ENCODE measurements at regions not wholly inside any gene's neighbourhood (a gene's known extent, or its start where the extent isn't known, plus 50 kb on each side); places are given as distances from the start of the nearest gene placed in this dataset.
A peak's percentile ranks its signal among the peaks of the same experiment; 100 is the strongest.

DNA sequence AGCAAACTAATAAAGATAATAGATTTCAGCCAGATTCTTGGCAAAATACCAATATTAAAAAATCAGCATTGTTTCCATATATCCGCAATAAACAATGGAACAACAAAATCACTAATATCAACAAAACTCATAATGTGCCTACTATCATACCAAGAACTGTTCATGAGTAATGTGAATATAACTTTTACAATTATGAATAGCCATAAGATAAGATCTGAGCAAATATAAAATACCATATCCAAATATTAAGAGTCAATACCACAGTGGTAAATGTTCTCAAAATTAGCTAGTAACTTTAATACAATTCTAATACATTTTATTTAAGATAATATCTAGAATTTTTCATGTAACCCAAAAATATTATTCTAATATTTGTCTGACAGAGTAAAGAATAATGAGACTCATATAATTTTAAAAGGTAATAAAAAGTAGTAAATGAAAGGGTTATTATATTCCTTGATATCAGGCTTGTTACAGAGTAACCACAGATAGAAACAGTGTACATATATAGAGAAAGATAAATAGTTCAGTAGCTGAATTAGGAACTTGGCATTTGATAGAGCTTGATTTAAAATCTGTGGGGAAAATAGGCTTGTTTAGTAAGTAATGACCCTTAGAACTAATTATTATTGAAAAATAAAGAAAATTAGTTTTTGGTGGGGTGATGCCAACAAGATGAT lies 2126.6 kb downstream of the MRPL39 start:
- in situ Hi-C loops (cut with HindIII; ENCODE audit: low pct_unique_long_range_greater_than_20kb, low sequenced_read_pairs), result no loop called here
- DNase-seq (ENCODE audit: low read depth), result no peak

GRCh38 chr21:23478381-23478780 lies 2128.9 kb downstream of the MRPL39 start:
- in situ Hi-C loops (cut with HindIII; ENCODE audit: low pct_unique_long_range_greater_than_20kb, low sequenced_read_pairs), result no loop called here
- DNase-seq (ENCODE audit: low read depth), result no peak

DNA sequence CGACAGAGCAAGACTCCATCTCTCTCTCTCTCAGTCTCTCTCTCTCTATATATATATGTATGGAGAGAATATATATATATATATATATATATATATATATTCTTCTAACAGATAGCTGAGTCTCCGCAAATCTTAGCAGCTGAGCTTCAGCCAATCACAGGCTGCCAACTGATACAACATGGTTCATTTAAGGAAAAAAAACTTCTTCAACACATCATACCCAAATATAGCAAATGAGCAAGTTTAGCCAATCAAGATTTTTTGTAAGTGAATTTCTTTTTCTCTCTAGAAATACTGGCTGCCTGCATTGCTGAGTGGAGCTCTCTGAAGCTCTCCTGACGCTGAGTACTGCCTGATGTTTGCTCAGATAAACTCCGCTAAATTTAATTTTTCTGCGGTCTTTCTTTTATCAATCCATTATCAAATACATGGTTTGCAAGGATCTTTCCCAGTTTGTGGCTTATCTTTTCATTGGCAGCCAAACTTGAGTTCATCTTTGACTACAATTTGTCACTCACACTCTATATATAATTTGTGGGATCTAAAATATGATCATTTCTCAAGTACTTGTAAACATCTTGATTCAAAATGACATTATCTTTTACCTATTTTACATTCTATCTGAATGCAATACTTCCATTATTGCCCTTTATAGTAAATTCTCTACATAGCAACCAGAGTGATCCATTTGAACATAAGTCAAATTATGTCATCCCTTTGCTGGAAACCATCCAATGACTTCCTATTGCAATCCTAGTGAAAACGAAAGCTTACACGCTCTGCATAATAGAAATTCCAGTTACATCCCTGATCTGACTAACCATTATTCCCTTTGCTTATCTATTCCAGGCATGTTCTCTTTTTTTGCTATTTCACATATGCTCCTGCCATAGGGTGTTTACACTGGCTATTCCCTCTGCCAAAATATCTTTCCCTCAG lies 2131.7 kb downstream of the MRPL39 start:
- no peak for DNase-seq (ENCODE audit: low read depth)
- in situ Hi-C loops (cut with HindIII; ENCODE audit: low pct_unique_long_range_greater_than_20kb, low sequenced_read_pairs), result no loop called here

- DNase-seq (ENCODE audit: low read depth), result no peak
Measured at GRCh38 chr21:23471877-23472276, 2135.4 kb downstream of the MRPL39 start.

GRCh38 chr21:23463365-23463764 lies 2143.9 kb downstream of the MRPL39 start:
- DNase-seq (ENCODE audit: low read depth), result no peak
- in situ Hi-C loops (cut with HindIII; ENCODE audit: low pct_unique_long_range_greater_than_20kb, low sequenced_read_pairs), result no loop called here

More at GRCh38 chr21:23471877-23472276, 2135.4 kb downstream of the MRPL39 start:
- in situ Hi-C loops (cut with HindIII; ENCODE audit: low pct_unique_long_range_greater_than_20kb, low sequenced_read_pairs), result no loop called here

- in situ Hi-C loops (cut with HindIII; ENCODE audit: low pct_unique_long_range_greater_than_20kb, low sequenced_read_pairs), result no loop called here
- DNase-seq (ENCODE audit: low read depth), result no peak
Measured at GRCh38 chr21:23455676-23456075, 2151.6 kb downstream of the MRPL39 start.

DNA sequence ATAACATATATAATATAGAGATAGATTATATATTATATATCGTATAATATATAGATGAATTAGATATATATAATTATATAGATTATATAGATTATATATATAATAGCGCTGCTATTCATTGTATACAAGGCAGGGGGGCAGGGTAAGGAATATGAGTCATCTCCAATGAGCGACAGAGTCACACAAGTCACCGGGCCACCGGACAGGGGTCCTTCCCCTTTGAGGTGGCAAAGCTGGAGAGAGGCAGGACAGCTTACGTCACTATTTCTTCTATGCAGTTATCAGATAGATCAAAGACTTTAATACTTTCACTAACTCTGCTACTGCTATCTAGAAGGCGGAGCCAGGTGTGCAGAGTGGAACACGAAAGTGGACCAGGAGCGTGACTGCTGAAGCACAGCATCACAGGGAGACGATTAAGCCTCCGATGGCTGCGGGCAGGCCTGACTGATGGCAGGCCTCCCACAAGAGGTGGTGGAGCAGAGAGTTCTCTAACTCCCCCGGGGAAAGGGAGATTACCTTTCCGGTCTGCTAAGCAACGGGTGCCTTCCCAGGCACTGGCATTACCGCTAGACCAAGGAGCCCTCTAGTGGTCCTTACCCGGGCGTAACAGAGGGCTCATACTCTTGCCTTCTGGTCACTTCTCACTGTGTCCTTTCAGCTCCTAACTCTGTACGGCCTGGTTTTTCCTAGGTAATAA lies 2154.7 kb downstream of the MRPL39 start:
- peak; percentile 71 for DNase-seq (ENCODE audit: low read depth)
- in situ Hi-C loops (cut with HindIII; ENCODE audit: low pct_unique_long_range_greater_than_20kb, low sequenced_read_pairs), result no loop called here

DNA sequence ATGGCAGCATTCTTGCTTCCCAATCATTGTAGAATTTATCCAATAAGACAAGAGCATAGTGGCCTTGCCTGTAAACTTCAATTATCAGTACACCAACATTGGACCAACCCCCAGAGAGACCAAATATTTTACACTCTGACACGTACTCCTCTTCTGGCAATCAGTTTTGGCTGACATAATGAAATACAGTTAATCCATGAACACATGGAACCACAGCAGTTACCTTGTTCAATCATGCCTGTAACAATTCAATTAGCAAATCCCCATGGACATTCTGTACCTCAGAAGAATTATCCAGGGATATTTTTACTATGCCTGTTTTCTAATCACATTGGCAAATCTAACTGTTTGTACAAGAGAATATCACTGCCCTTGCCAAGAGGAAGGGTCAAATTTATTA lies 2162.0 kb downstream of the MRPL39 start:
- DNase-seq (ENCODE audit: low read depth), result no peak
- in situ Hi-C loops (cut with HindIII; ENCODE audit: low pct_unique_long_range_greater_than_20kb, low sequenced_read_pairs), result no loop called here

DNA sequence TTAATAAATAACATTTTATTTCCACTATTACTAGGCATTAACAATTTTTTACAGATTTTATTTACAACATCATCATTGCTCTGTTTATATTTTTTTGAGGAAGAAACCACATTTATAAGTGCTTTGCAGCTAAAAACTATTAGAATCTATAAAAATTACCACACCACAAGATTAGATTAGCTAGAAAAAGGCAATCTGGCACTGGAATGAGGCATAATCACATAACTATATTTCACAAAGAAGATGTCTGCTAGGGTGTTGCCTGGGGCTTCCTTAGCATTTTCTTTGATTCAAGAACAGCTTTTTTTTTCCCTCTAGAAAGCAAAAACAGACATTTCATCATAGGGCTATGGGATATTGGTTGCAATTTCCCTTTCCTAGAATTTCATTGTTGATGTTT lies 2169.2 kb downstream of the MRPL39 start:
- in situ Hi-C loops (cut with HindIII; ENCODE audit: low pct_unique_long_range_greater_than_20kb, low sequenced_read_pairs), result no loop called here
- no peak for DNase-seq (ENCODE audit: low read depth)

- DNase-seq (ENCODE audit: low read depth), result no peak
- in situ Hi-C loops (cut with HindIII; ENCODE audit: low pct_unique_long_range_greater_than_20kb, low sequenced_read_pairs), result no loop called here
Measured at GRCh38 chr21:23402929-23403520, 2204.3 kb downstream of the MRPL39 start.

DNA sequence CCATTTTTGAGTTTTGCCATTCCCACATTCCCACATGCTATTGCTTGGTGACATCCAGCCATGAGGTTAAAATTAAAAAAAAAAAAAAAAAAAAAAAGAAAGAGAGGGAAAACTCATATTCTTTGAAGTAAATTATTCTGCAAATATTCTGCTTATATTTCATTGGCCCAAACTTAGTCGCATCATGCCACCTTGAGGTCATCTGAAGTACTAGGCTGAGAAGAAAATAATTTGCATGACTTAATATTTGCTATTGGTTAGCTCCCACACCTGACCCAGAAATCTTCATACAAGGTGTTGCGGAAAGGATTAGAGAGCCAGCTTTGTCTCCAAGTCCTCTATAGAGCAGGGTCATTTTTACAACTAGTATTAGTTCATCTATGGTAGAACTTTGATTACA lies 2206.0 kb downstream of the MRPL39 start:
- in situ Hi-C loops (cut with HindIII; ENCODE audit: low pct_unique_long_range_greater_than_20kb, low sequenced_read_pairs), result no loop called here
- peak; percentile 7 for DNase-seq (ENCODE audit: low read depth)

GRCh38 chr21:23398726-23399125 lies 2208.6 kb downstream of the MRPL39 start:
- DNase-seq (ENCODE audit: low read depth), result no peak
- in situ Hi-C loops (cut with HindIII; ENCODE audit: low pct_unique_long_range_greater_than_20kb, low sequenced_read_pairs), result no loop called here

DNA sequence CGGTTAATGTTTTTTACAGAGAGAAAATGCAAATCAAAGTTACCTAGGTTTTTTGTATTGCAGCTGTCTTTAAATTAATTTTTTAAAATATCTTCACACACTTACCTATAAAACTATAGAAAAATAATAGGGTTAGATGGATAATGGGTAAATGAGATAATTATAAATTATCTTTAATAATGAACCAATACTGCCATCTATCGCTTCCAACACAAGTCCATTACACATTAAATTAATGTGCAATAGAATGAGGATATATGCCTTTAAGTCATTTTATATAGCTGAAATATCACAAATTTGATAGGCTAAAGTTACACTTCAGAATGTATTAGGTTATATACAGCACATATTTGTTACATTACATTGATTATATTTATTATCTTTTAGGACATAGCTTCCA lies 2212.8 kb downstream of the MRPL39 start:
- in situ Hi-C loops (cut with HindIII; ENCODE audit: low pct_unique_long_range_greater_than_20kb, low sequenced_read_pairs), result no loop called here
- no peak for DNase-seq (ENCODE audit: low read depth)

- in situ Hi-C loops (cut with HindIII; ENCODE audit: low pct_unique_long_range_greater_than_20kb, low sequenced_read_pairs), result no loop called here
Measured at GRCh38 chr21:23384679-23385078, 2222.6 kb downstream of the MRPL39 start.

DNA sequence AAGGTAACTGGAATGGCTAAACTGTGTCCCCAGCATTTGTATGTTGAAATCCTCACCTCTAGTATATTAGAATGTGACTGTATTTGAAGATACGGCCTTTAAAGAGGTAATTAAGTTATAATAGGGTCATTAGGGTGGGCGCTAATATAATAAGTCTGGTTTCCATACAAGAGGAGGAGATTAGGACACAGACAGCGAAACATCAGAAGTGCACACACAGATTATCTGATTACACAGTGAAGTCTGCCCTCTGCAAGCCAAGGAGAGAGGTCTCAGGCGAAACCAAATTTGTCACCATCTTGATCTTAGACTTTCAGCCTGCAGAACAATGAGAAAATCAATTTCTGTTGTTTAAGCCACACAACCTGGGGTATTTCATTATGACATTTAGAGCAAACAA lies 2233.1 kb downstream of the MRPL39 start:
- DNase-seq (ENCODE audit: low read depth), result no peak
- in situ Hi-C loops (cut with HindIII; ENCODE audit: low pct_unique_long_range_greater_than_20kb, low sequenced_read_pairs), result no loop called here

More at GRCh38 chr21:23384679-23385078, 2222.6 kb downstream of the MRPL39 start:
- DNase-seq (ENCODE audit: low read depth), result no peak

GRCh38 chr21:23356905-23357304 lies 2250.4 kb downstream of the MRPL39 start:
- in situ Hi-C loops (cut with HindIII; ENCODE audit: low pct_unique_long_range_greater_than_20kb, low sequenced_read_pairs), result no loop called here
- no peak for DNase-seq (ENCODE audit: low read depth)

DNA sequence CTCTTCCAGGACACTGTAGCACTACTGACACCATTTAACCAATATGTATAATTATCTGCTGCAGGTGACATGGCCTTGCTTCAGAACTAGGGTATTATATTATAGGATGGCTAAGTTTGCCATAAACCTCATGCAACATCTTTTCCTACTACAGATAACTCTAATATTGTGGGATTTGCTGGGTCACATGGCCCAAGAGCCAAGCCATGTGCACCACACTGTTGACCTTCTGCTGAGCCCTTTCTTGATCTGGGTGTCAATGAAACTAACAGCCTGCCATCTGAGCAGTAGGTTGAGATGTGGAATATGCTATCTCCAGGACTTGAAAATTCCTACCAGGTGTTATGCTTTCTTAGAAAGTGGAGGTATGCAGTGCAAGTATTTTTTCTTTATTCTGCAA lies 2291.1 kb downstream of the MRPL39 start:
- no peak for DNase-seq (ENCODE audit: low read depth)
- in situ Hi-C loops (cut with HindIII; ENCODE audit: low pct_unique_long_range_greater_than_20kb, low sequenced_read_pairs), result no loop called here

- DNase-seq (ENCODE audit: low read depth), result no peak
- in situ Hi-C loops (cut with HindIII; ENCODE audit: low pct_unique_long_range_greater_than_20kb, low sequenced_read_pairs), result no loop called here
Measured at GRCh38 chr21:23308741-23309140, 2298.5 kb downstream of the MRPL39 start.

DNA sequence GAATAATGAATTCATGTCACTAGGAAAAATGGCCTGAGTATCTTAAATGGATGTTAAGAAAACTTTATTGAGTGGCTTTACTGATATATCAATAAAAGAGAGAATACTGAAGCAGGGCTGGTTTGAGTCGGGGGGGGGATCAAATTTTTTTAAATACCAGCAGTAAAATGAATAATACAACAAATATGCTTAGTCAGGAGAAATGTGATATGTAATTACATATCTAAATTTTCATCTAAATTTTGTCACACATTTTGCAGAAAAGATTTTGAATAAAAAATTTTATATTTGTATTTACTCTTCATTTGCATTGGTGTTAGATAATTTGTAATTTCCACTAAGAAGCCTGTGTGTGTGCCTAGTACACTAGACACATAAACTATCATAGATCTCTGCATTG lies 2300.2 kb downstream of the MRPL39 start:
- DNase-seq (ENCODE audit: low read depth), result no peak
- in situ Hi-C loops (cut with HindIII; ENCODE audit: low pct_unique_long_range_greater_than_20kb, low sequenced_read_pairs), result no loop called here
